GM23248 (cell line): ENCODE measurements at regions not wholly inside any gene's neighbourhood (a gene's known extent, or its start where the extent isn't known, plus 50 kb on each side); places are given as distances from the start of the nearest gene placed in this dataset.

Experiments used
- DNase-seq: peaks from one replicate; pipeline ENCODE4 v3.0.0-alpha.2; 2015
- H2AFZ ChIP-seq: fragments of 200-600 bp; sonication (generic); 2 replicates; pipeline ENCODE4 v1.6.1; 2016; ENCODE audit warnings: antibody characterized with exemption
- H3F3A ChIP-seq: fragments of 200-600 bp; sonication (generic); 2 replicates; pipeline ENCODE4 v1.6.1; 2016; ENCODE audit warnings: mild to moderate bottlenecking, antibody characterized with exemption, mixed run types; ENCODE audit not compliant: insufficient read depth
- H3K27ac ChIP-seq: fragments of 200-600 bp; sonication (generic); 2 replicates; pipeline ENCODE4 v1.5.1; 2016; ENCODE audit warnings: mild to moderate bottlenecking
- H3K27me3 ChIP-seq: fragments of 200-600 bp; sonication (generic); replicated peaks from 2 replicates; pipeline ENCODE4 v1.6.1; 2016; ENCODE audit warnings: mild to moderate bottlenecking; ENCODE audit not compliant: insufficient read depth
- H3K36me3 ChIP-seq: fragments of 200-600 bp; sonication (generic); 2 replicates; pipeline ENCODE4 v1.6.1; 2016; ENCODE audit warnings: low read depth, mild to moderate bottlenecking
- H3K4me1 ChIP-seq: fragments of 200-600 bp; sonication (generic); 2 replicates; pipeline ENCODE4 v1.6.1; 2016; ENCODE audit warnings: mild to moderate bottlenecking; ENCODE audit not compliant: insufficient read depth
- H3K4me2 ChIP-seq: fragments of 200-600 bp; sonication (generic); one replicate; pipeline ENCODE4 v1.6.1; 2016; ENCODE audit warnings: mild to moderate bottlenecking; ENCODE audit not compliant: unreplicated experiment
- H3K4me3 ChIP-seq: fragments of 200-600 bp; sonication (generic); 2 replicates; pipeline ENCODE4 v1.5.1; 2016; ENCODE audit warnings: mild to moderate bottlenecking
- H3K79me2 ChIP-seq: fragments of 200-600 bp; sonication (generic); 2 replicates; pipeline ENCODE4 v1.6.1; 2016; ENCODE audit warnings: mild to moderate bottlenecking; ENCODE audit not compliant: insufficient read depth
- H3K9ac ChIP-seq: fragments of 200-600 bp; sonication (generic); 2 replicates; pipeline ENCODE4 v1.6.1; 2016; ENCODE audit warnings: mild to moderate bottlenecking
- H3K9me2 ChIP-seq: fragments of 200-600 bp; sonication (generic); 2 replicates; pipeline ENCODE4 v1.6.1; 2016; ENCODE audit warnings: mixed run types, mild to moderate bottlenecking, moderate library complexity; ENCODE audit not compliant: insufficient read depth
- H3K9me3 ChIP-seq: fragments of 200-600 bp; sonication (generic); one replicate; pipeline ENCODE4 v1.6.1; 2017; ENCODE audit warnings: low read depth
- H4K20me1 ChIP-seq: fragments of 200-600 bp; sonication (generic); 2 replicates; pipeline ENCODE4 v1.6.0; 2016; ENCODE audit not compliant: insufficient read depth
- EZH2 ChIP-seq: fragments of 200-600 bp; sonication (generic); IDR thresholded peaks from 2 replicates; pipeline ENCODE4 v1.6.1; 2018; ENCODE audit warnings: antibody characterized with exemption, mild to moderate bottlenecking; ENCODE audit not compliant: insufficient read depth, poor library complexity, severe bottlenecking
- EZH2phosphoT487 ChIP-seq: fragments of 200-600 bp; sonication (generic); IDR thresholded peaks from 2 replicates; pipeline ENCODE4 v1.6.1; 2018; ENCODE audit warnings: antibody characterized with exemption, moderate library complexity, mild to moderate bottlenecking, low read depth; ENCODE audit not compliant: insufficient read depth
- WGBS, 2 experiments: methylation state at CpG; one replicate each; pipeline ENCODE4 v1.1.6; 2015 to 2017; ENCODE audit warnings: low lambda C conversion rate in 2 of 2, low coverage in 1 of 2; ENCODE audit errors: missing lambda C conversion rate in 2 of 2; 5-methylcytosine and 5-hydroxymethylcytosine counted together
- in situ Hi-C: fragments of 300-500 bp; cut with MboI; formaldehyde crosslinking; loops from 2 replicates; pipeline ENCODE4 v1.15.0; 2020

- Histone ChIP-seq H3K36me3 (no peaks in the 10 kb centered on the region), H3F3A (peaks cover 16% of the 10 kb centered on the region), H3K4me2 (no peak overlapping the region), H4K20me1 (no peaks in the 10 kb centered on the region), H3K27ac (no peak overlapping the region), H3K9me2 (no peaks in the 10 kb centered on the region), H3K4me1 (peaks cover 7% of the 10 kb centered on the region), H3K9me3 (no peaks in the 10 kb centered on the region), H3K79me2 (no peaks in the 10 kb centered on the region), H3K27me3 (no peaks in the 10 kb centered on the region), H2AFZ (no peak overlapping the region), H3K4me3 (no peak overlapping the region), H3K9ac (no peak overlapping the region)
- no peak for DNase-seq
- TF ChIP-seq EZH2phosphoT487 (no peak), EZH2 (no peak)
- 92 to 94% methylated on average over 11 of the region's 11 CpGs for WGBS, 2 experiments
- in situ Hi-C loops, result no loop called here
These were observed 144.0 kb upstream of the TLE3 start for GRCh38 chr15:70241561-70242320.

GRCh38 chr15:70240820-70241430, 143.2 kb upstream of the TLE3 start:
- H3K79me2 ChIP-seq, result no peaks in the 10 kb centered on the region
- H3K4me1 ChIP-seq, result peaks cover 14% of the 10 kb centered on the region
- WGBS, 2 experiments, result 95% methylated on average over 12 of the region's 12 CpGs
- no peaks in the 10 kb centered on the region for H3K9me2 ChIP-seq
- H3K27me3 ChIP-seq, result no peaks in the 10 kb centered on the region
- no peak overlapping the region for H3K4me2 ChIP-seq
- no peaks in the 10 kb centered on the region for H4K20me1 ChIP-seq
- H3K9me3 ChIP-seq, result no peaks in the 10 kb centered on the region
- DNase-seq, result no peak
- H3K36me3 ChIP-seq, result no peaks in the 10 kb centered on the region
- H3K4me3 ChIP-seq, result no peak overlapping the region
- no peak overlapping the region for H3K9ac ChIP-seq
- in situ Hi-C loops, result no loop called here
- no peak for TF ChIP-seq EZH2
- no peak for TF ChIP-seq EZH2phosphoT487
- no peak overlapping the region for H2AFZ ChIP-seq
- no peak overlapping the region for H3K27ac ChIP-seq
- H3F3A ChIP-seq, result peaks cover 23% of the 10 kb centered on the region

- H3K27ac ChIP-seq, result no peak overlapping the region
- H3K4me3 ChIP-seq, result no peak overlapping the region
- TF ChIP-seq EZH2phosphoT487 (no peak), EZH2 (no peak)
- no peak overlapping the region for H3K4me2 ChIP-seq
- no peaks in the 10 kb centered on the region for H3K27me3 ChIP-seq
- H3K9me2 ChIP-seq, result no peaks in the 10 kb centered on the region
- H4K20me1 ChIP-seq, result no peaks in the 10 kb centered on the region
- H2AFZ ChIP-seq, result no peak overlapping the region
- peaks cover 23% of the 10 kb centered on the region for H3K4me1 ChIP-seq
- 76 to 86% methylated on average over 4 of the region's 4 CpGs for WGBS, 2 experiments
- no peaks in the 10 kb centered on the region for H3K79me2 ChIP-seq
- no peaks in the 10 kb centered on the region for H3K36me3 ChIP-seq
- H3F3A ChIP-seq, result peaks cover 31% of the 10 kb centered on the region
- in situ Hi-C loops, result no loop called here
- no peak overlapping the region for H3K9ac ChIP-seq
- no peak for DNase-seq
- no peaks in the 10 kb centered on the region for H3K9me3 ChIP-seq
These were observed 142.4 kb upstream of the TLE3 start for GRCh38 chr15:70240082-70240481.

GRCh38 chr15:70238917-70239316, 141.2 kb upstream of the TLE3 start:
- in situ Hi-C loops, result no loop called here
- Histone ChIP-seq H3K4me2 (no peak overlapping the region), H4K20me1 (no peaks in the 10 kb centered on the region), H3K27me3 (no peaks in the 10 kb centered on the region), H3K9ac (no peak overlapping the region), H2AFZ (no peak overlapping the region), H3F3A (peaks cover 41% of the 10 kb centered on the region), H3K9me2 (no peaks in the 10 kb centered on the region), H3K9me3 (no peaks in the 10 kb centered on the region), H3K36me3 (no peaks in the 10 kb centered on the region), H3K27ac (no peak overlapping the region), H3K79me2 (no peaks in the 10 kb centered on the region), H3K4me3 (no peak overlapping the region), H3K4me1 (peaks cover 34% of the 10 kb centered on the region)
- TF ChIP-seq EZH2 (no peak), EZH2phosphoT487 (no peak)
- DNase-seq, result no peak
- WGBS, 2 experiments, result 97 to 100% methylated on average over 3 of the region's 3 CpGs
